ENCODE measurements at regions not wholly inside any gene's neighbourhood (a gene's known extent, or its start where the extent isn't known, plus 50 kb on each side); places are given as distances from the start of the nearest gene placed in this dataset.
"Not testable (repeated sequence)": the region's sequence is repeated elsewhere in the genome, so short reads cannot be mapped to it uniquely, and the experiment has no call there.

DNA sequence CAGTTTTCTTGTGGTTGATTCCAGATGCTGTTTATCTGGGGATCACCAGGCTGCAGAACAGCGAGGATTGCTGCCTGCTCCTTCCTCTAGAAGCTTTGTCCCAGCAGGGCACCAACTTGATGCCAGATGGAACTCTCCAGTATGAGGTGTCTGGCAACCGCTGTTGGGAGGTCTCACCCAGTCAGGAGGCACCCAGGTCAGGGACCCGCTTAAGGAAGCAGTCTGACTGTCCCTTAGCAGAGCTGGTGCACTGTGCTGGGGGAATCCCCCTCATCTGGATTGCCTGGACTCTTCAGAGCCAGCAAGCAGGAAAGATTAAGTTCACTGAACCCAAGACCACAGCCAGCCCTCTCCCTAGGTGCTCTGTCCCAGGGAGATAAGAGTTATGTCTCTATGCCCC, 1165.2 kb downstream of the FSCB start:
- no peak overlapping the region for H3K27ac ChIP-seq
- 72 to 89% (median 76%) methylated on average over 2 to 3 of the region's 3 CpGs for WGBS, 4 donors
- no peak for TF ChIP-seq POLR2A (IDR thresholded peaks at IDR 0.05)
- TF ChIP-seq, protein P1, sequence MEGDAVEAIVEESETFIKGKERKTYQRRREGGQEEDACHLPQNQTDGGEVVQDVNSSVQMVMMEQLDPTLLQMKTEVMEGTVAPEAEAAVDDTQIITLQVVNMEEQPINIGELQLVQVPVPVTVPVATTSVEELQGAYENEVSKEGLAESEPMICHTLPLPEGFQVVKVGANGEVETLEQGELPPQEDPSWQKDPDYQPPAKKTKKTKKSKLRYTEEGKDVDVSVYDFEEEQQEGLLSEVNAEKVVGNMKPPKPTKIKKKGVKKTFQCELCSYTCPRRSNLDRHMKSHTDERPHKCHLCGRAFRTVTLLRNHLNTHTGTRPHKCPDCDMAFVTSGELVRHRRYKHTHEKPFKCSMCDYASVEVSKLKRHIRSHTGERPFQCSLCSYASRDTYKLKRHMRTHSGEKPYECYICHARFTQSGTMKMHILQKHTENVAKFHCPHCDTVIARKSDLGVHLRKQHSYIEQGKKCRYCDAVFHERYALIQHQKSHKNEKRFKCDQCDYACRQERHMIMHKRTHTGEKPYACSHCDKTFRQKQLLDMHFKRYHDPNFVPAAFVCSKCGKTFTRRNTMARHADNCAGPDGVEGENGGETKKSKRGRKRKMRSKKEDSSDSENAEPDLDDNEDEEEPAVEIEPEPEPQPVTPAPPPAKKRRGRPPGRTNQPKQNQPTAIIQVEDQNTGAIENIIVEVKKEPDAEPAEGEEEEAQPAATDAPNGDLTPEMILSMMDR (IDR thresholded peaks at IDR 0.05) = no peak
- H3K36me3 ChIP-seq = no peaks in the 10 kb centered on the region
- DNase-seq = no peak
- no peaks in the 10 kb centered on the region for H3K27me3 ChIP-seq
- peaks cover 0 to 12% (median 0%) of the 10 kb centered on the region in 12 donors for H3K9me3 ChIP-seq
- intact Hi-C loops (cut with DNase I) = no loop called here
- ATAC-seq = no peak
- no peaks in the 10 kb centered on the region for H3K4me1 ChIP-seq
- no peak overlapping the region for H3K4me3 ChIP-seq

DNA sequence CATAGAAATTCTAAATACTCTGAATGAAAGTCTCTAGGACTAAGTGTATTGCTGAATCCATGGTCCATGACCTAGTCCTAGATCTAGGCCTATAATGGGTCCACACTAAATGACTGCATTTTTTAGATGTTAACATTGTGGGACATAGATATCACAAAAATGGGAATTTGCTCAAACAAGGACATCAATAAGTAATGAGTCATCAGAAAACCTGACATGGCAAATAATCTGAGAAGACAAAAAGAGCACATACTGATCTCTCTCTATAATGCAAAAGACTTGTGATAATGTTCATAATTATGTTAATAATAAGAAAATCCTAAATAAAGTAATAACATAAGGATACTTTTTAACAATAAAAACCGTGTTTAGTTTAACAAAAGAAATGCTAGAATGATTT, 1168.4 kb downstream of the FSCB start:
- Histone ChIP-seq H3K36me3 (no peaks in the 10 kb centered on the region), H3K9me3 (peaks cover 0 to 5% (median 0%) of the 10 kb centered on the region in 12 donors), H3K27ac (no peak overlapping the region), H3K27me3 (no peaks in the 10 kb centered on the region), H3K4me1 (no peaks in the 10 kb centered on the region), H3K4me3 (no peak overlapping the region)
- TF ChIP-seq, protein P1 (IDR thresholded peaks at IDR 0.05) = no peak
- TF ChIP-seq POLR2A (IDR thresholded peaks at IDR 0.05) = no peak
- ATAC-seq (no peak), DNase-seq (no peak)
- 30 to 46% (median 42%) methylated on average over 1 of the region's 1 CpG for WGBS, 4 donors
- intact Hi-C loops (cut with DNase I) = no loop called here

DNA sequence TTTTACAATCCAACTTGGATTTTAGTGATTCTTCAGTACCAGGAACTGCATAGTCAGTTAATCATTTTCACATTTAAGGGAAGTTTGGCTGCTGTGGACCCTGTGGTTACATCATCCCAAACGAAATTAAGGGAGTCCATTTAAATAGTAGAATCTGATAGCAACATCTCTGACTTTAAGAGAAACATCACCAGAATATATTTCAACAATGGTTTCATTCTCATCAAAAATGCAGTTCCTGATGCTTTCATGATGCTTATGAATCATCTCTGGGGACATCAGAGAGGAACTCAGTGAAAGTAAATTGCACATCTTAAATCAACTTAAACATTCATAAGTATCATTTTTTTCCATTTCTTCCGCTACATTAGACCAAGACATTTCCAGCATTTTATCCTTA, 1170.7 kb downstream of the FSCB start:
- 51 to 65% (median 59%) methylated on average over 2 of the region's 2 CpGs for WGBS, 4 donors
- intact Hi-C loops (cut with DNase I) = no loop called here
- TF ChIP-seq, protein P1 (IDR thresholded peaks at IDR 0.05) = no peak
- no peak for TF ChIP-seq POLR2A (IDR thresholded peaks at IDR 0.05)
- no peaks in the 10 kb centered on the region for H3K4me1 ChIP-seq
- ATAC-seq = no peak
- peaks cover 0 to 5% (median 0%) of the 10 kb centered on the region in 12 donors for H3K9me3 ChIP-seq
- H3K4me3 ChIP-seq = no peak overlapping the region
- no peak overlapping the region for H3K27ac ChIP-seq
- no peaks in the 10 kb centered on the region for H3K27me3 ChIP-seq
- no peak for DNase-seq
- H3K36me3 ChIP-seq = no peaks in the 10 kb centered on the region

DNA sequence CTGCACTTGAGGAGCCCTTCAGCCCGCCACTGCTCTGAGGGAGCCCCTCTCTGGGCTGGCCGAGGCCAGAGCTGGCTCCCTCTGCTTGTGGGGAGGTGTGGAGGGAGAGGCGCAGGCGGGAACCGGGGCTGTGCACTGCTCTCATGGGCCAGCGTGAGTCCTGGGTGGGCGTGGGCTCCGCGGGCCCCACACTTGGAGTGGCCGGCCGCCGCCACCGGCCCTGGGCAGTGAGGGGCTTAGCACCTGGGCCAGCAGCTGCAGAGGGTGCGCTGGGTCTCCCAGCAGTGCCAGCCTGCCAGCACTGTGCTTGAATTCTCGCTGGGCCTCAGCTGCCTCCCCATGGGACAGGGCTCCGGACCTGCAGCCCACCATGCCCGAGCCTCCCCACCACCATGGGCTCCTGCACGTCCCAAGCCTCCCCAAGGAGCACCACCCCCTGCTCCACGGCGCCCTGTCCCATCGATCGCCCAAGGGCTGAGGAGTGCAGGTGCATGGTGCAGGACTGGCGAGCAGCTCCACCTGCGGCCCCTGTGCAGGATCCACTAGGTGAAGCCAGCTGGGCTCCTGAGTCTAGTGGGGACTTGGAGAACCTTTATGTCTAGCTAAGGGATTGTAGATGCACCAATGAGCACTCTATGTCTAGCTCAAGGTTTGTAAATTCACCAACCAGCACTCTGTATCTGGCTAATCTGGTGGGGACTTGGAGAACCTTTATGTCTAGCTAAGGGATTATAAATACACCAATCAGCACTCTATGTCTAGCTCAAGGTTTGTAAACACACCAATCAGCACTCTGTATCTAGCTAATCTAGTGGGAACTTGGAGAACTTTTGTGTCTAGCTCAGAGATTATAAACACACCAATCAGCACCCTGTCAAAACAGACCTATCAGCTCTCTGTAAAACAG, 1180.3 kb downstream of the FSCB start:
- ATAC-seq; H3K4me1 ChIP-seq; H3K4me3 ChIP-seq; H3K27ac ChIP-seq; H3K27me3 ChIP-seq; intact Hi-C loops (cut with DNase I); H3K36me3 ChIP-seq; DNase-seq: not testable (repeated sequence)
- 81 to 90% (median 87%) methylated on average over 15 to 24 of the region's 24 CpGs for WGBS, 4 donors
- peaks cover 0 to 12% (median 0%) of the 10 kb centered on the region in 12 donors for H3K9me3 ChIP-seq
